HG03442 (cell line): ENCODE measurements at regions not wholly inside any gene's neighbourhood (a gene's known extent, or its start where the extent isn't known, plus 50 kb on each side); places are given as distances from the start of the nearest gene placed in this dataset.

ENCODE experiments used
- ATAC-seq: cut with Tn5 transposase; IDR thresholded peaks from one replicate; pipeline ENCODE4 v1.9.1; 2021; ENCODE audit warnings: mild to moderate bottlenecking, moderate library complexity; ENCODE audit not compliant: unreplicated experiment

DNA sequence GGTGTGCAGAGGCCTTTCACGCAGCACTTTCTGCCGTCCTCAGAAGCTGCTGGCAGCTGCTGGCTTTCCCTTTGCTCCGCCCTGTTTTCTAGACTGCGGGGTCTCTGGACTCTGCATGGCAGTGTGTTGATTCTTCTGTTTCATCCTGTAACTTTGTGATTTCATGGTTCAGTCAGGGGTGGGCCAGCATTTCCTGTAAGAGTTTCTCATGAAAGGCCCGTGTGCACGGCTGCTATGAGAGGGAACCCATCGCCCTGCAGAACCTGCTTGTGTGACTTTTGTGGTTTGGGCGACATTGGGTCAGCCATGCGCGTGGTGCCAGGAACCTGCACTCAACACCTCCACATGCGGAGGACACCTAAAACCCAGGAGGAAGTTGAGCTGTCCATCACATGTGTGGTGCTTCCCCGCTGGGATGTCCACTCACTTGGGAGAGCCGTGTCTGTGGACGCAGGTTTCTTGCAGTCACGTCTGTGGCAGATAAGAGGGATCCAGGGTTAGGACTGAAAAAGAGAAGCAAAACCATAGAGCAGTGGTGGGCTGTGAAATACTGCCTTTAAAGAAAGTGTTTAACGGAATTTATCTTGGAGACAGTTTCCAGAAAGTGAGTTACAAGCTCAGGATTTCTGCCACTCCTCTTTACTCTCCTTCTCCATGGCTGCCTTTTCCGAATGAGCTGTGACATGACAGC is 167.3 kb upstream of the ALKAL2 start:
- no peak for ATAC-seq

- ATAC-seq, result no peak
Measured at GRCh38 chr2:453132-453531, 165.2 kb upstream of the ALKAL2 start.

DNA sequence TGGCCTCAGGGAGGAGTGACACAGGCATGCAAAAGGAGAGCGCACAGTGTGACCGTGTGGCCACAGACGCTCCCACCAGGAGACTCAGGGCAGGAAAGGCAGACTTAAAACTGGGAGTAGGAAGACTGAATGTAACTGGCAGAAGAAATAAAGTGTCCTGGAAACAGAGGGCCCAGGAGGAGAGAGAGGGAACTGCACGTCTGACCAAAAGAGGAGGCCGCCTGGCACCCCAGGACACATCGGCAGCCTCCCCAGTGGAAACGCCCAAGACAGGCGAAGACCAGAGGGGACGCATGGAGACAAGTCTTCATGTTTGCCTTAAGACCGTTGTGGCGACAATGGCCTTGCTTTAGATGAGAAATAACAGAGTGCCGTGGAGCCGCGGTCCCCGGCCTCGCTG is 163.6 kb upstream of the ALKAL2 start:
- ATAC-seq, result no peak

GRCh38 chr2:449246-450067 is 161.6 kb upstream of the ALKAL2 start:
- no peak for ATAC-seq

GRCh38 chr2:447902-448665 is 160.2 kb upstream of the ALKAL2 start:
- no peak for ATAC-seq

- no peak for ATAC-seq
Measured at GRCh38 chr2:446963-447530, 159.2 kb upstream of the ALKAL2 start.

GRCh38 chr2:446303-446874 is 158.5 kb upstream of the ALKAL2 start:
- no peak for ATAC-seq

GRCh38 chr2:445896-446295 is 158.0 kb upstream of the ALKAL2 start:
- no peak for ATAC-seq

- ATAC-seq, result no peak
Measured at GRCh38 chr2:444937-445884, 157.3 kb upstream of the ALKAL2 start.

- no peak for ATAC-seq
Measured at GRCh38 chr2:443741-444140, 155.8 kb upstream of the ALKAL2 start.

- no peak for ATAC-seq
Measured at GRCh38 chr2:443216-443615, 155.3 kb upstream of the ALKAL2 start.

DNA sequence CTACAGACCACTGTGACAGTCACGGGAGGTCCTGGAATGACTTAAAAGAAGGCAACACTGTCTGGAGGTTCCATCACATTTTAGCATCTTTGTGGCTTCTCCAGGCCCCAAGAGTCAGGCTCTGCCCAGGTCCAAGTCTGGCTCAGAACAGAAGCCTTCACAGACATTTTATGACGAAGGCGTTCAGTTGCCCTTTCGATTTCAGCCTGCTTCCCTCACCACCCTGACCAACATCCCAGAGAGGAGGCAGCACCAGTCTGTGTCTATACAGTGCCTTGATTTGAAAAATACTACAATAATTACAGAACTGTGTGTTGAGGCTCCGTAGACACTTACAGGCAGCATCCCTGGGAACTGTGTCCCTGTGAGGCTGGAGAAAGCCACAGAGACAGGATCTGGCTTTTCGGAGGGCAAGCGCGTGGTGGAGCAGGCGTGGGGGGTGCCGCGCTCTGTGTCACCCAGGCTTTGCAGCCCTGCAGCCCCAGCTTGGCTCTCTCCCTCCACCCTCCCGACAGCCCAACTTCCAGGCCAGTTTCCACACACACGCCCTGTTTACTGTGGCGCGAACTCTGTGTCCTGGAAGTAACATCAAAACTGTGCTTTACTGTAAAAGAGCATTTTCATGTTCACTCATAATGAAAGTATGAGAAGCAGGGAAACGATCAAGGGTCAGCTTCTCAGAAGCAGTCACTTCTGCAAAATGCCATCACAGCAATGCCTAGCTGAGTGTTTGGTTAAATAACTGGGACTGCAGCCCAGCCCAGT is 153.5 kb upstream of the ALKAL2 start:
- peak; percentile 52 for ATAC-seq

- ATAC-seq, result no peak
Measured at GRCh38 chr2:440403-440740, 152.5 kb upstream of the ALKAL2 start.

DNA sequence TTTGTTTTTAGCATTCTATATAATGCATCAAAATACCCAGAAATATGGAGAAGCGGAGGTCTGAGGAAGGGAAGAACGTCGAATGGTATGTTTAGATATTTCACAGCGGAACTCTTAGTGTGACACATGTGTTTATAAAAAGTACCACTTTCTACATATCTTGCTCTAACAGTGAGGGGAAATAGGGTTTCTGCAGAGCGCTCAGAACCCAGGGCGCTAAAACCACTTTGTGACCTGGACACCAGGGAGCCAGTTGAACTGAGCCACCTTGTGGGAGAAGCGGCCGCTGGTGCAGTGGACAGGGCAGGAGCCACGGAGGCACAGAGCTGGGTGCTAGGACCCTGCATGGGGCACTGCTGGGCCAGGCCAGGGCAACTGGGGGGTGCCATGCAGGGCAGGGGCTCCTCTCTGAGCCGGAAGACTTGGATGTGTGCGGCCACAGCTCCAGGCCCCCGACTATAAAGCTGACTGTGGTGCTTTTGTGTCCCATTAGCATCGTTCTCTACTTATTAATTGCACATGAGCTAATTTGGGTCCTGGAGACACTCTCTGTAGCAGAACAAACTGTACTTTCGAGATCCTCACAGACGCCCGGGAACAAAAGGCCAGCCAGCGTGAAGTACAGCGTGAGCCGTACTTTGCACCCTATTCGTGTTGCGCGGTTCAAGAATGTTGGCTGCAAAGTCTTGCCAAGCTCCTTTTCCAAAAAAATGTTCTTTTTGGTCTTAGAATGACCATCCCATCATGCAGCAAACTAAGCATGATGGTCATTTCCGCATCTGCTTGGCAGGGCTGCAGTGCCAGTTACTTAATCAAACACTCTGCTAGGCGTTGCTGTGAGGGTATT is 151.9 kb upstream of the ALKAL2 start:
- ATAC-seq, result no peak

DNA sequence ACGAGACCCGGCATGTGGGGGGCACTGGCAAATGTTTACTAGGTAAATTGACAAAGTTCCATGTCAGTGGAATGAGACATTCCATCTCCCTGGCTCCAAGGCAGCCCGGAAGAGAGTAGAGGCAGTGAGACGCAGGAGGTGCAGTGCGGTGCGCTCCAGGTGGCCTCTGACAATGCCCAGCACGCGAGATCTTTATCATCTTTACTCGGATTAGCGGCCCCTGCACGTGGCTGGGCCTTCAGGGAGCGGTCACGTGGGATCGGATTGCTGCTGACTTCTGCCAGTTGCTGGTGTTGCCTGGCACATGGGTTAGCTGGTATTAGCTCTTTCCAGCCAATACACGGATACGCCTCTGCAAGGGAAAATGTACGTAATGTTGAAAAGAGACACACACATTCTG is 151.2 kb upstream of the ALKAL2 start:
- ATAC-seq, result no peak

GRCh38 chr2:437756-438393 is 150.0 kb upstream of the ALKAL2 start:
- ATAC-seq, result peak; percentile 95

GRCh38 chr2:437180-437579 is 149.3 kb upstream of the ALKAL2 start:
- no peak for ATAC-seq

GRCh38 chr2:436205-436604 is 148.3 kb upstream of the ALKAL2 start:
- no peak for ATAC-seq
